GM19395 (cell line): ENCODE measurements at regions not wholly inside any gene's neighbourhood (a gene's known extent, or its start where the extent isn't known, plus 50 kb on each side); places are given as distances from the start of the nearest gene placed in this dataset.
"Not testable (repeated sequence)": the region's sequence is repeated elsewhere in the genome, so short reads cannot be mapped to it uniquely, and the experiment has no call there.

Experiments used
- ATAC-seq: cut with Tn5 transposase; IDR thresholded peaks from one replicate; pipeline ENCODE4 v1.9.1; 2021; ENCODE audit warnings: mild to moderate bottlenecking, moderate library complexity; ENCODE audit not compliant: unreplicated experiment

- no peak for ATAC-seq
Observed at GRCh38 chr7:51860305-51860704, 543.7 kb upstream of the COBL start.

- no peak for ATAC-seq
Observed at GRCh38 chr7:51850126-51850525, 533.5 kb upstream of the COBL start.

DNA sequence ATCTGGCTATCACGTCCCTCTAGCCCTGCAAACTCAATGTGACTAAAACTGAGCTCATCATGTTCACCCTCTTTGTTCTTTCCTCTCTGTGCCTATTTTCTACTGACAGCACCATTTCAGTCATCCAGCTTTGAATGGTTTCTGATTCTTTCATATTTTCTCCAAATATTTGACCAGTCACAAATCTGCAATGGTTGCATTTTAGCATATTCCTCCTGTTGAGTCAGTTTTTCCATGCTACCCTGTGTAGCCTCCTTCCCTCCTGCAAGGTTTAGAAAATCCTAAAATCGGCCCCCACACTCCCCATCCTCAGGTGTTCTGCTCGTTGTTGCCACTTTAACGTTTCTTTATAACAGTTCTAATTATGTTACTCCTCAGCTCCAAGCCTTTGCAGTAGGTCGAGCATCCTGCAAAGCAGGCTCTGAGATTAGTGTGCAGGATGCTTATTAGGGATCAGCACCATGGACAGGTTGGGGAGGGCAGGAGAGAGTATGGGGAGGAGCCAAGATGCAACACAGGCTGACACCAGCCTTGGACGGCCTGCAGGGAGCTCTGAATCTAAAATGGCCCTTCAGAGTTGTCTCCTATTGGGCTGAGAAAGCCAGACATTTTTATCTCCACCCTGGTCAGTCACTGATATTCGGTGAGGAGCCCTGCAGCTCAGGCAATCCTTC, 531.0 kb upstream of the COBL start:
- no peak for ATAC-seq

GRCh38 chr7:51839130-51839529, 522.5 kb upstream of the COBL start:
- not testable (repeated sequence) for ATAC-seq

- no peak for ATAC-seq
Observed at GRCh38 chr7:51827631-51828030, 511.0 kb upstream of the COBL start.

DNA sequence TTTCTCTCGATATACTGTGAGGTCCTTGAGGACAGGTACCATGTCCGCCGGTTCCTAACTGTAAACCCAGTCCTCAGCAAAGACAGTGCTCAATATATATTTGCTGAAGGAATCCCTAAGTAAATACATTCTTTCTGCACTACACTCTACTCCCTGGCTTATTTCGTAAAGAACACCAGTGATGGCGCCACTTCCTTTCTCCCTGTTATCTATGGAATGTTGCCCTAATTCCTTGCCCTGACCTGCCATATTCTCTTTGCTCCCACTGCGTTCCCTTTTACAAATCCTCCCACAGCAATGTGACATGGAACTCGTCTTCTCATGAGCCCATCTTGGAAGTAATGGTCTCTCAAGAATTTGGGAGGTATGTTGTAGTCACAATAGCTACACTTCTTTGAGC, 507.4 kb upstream of the COBL start:
- no peak for ATAC-seq

DNA sequence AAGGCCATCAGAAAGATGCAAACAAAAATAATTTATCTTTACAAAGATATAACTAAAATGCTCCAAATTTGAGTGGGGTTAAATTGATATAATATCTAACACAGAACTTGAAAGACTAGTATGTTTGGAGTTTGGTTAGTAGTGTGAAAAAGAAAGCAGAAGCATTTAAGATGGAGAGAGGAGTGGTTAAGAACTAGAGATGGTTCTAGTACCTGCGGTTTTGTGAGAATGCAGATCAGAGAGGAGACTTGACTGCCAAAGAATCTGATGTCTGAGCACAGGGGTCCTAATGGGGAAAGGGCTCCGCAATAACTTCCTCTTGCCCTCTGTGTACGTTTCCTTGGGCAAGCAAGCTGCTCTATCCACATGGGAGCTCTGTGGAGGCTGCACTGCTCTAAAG, 506.8 kb upstream of the COBL start:
- no peak for ATAC-seq

GRCh38 chr7:51817694-51818225, 501.2 kb upstream of the COBL start:
- no peak for ATAC-seq

DNA sequence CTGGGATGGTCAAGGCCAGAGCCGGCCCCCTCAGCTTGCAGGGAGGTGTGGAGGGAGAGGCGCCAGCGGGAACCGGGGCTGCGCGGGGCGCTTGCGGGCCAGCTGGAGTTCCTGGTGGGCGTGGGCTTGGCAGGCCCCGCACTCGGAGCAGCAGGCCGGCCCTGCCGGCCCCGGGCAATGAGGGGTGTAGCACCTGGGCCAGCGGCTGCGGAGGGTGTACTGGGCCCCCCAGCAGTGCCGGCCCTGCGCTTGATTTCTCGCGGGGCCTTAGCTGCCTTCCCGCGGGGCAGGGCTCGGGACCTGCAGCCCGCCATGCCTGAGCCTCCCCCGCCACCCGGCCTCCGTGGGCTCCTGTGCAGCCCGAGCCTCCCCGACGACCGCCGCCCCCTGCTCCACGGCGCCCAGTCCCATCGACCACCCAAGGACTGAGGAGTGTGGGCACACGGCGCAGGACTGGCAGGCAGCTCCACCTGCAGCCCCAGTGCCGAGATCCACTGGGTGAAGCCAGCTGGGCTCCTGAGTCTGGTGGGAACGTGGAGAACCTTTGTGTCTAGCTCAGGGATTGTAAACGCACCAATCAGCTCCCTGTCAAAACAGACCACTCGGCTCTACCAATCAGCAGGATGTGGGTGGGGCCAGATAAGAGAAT, 489.3 kb upstream of the COBL start:
- ATAC-seq = not testable (repeated sequence)

DNA sequence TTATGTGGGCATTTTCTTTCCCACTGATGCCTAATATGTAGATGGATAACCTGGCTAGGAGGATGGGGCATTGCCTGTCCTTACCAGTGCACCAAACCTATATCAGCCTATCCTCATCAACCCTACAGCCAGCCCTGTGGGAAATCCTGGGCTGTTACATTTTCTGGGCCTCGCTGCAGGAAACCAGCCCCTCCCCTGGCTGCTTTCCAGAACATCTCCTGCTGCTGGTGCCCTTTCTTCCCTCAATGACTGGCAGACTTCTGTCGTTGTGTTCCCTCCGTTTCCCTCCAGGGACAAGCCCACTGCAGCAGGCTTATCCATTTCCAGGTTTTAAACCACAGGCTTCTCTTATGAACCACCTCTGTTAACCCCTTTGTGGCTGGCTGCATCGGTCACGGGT, 486.1 kb upstream of the COBL start:
- no peak for ATAC-seq

- no peak for ATAC-seq
Observed at GRCh38 chr7:51797371-51797770, 480.8 kb upstream of the COBL start.

GRCh38 chr7:51792796-51793195, 476.2 kb upstream of the COBL start:
- no peak for ATAC-seq

DNA sequence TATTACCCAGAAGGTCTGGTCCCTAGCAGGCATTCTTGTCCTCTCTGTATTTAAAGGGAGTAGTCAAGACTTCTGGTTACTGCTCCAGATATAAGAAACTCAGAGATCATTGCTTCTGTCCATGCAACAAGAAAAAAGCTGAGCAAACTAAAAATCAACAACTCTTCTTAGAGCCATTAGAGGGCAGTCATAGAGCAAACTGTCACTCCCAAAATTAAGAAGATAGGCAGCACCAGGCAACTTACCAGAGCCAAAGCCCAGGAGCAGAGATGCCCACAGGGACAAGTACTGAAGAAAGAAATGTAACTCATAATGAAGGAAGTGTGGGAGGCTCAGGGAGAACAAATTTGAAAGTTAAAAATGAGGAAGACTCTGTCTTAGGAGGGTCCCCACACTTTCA, 472.9 kb upstream of the COBL start:
- no peak for ATAC-seq

DNA sequence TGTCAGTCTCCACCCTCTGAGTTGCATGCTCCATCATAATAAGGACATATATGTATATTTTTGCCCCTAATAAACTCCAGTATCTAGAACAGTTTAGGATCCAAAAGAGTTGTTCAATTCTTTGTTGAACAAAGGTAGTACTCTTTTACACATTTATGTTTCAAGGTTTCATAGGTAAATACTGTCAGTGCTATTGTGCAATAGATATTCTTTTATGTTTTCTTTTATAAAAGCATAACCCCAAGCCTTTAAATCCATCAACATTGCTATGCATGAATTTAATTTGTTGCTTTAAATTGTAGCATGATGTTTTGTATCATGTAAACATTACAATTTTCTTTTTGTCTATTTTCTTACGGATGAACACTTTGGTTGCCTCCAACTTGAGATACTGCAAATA, 469.7 kb upstream of the COBL start:
- no peak for ATAC-seq

- ATAC-seq = no peak
Observed at GRCh38 chr7:51785876-51786275, 469.3 kb upstream of the COBL start.

DNA sequence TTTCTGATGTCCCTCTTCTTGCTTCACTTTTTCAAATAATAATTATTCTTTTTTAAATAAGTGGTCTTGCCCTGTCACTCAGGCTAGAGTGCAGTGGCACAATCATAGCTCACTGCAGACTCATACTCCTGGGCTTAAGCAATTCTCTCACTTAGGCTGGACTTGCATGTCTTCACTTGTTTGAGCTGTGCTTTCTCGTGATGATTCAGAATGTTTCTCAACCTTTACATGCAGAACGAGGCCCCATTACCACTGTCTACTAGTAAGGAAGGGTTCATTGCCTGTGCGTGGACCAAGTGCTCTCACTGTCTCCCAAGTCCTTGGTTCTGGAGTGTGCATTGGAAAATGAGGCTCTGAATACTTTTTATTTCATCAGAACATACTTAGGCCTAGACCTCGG, 468.6 kb upstream of the COBL start:
- no peak for ATAC-seq

GRCh38 chr7:51783241-51783640, 466.6 kb upstream of the COBL start:
- ATAC-seq = no peak

DNA sequence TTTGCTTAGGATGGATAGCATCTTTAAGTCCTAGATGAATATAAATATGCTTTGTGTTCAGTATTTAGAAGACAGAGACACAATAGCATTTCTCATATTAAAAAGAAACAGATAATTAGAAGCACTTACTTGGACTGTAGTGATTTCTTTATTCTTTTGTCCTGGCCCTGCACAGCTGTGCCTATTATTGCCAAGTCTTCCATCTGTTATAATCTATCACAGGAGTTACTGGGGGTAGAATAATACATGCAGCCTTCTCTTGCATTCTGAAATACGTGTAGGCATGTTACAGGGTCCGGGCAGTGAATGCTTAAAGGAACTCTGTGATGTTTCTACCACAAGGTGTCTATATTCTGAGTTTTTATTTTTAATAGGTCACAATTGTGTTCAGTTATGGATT, 461.5 kb upstream of the COBL start:
- no peak for ATAC-seq

- ATAC-seq = no peak
Observed at GRCh38 chr7:51774178-51774577, 457.6 kb upstream of the COBL start.

GRCh38 chr7:51772190-51772589, 455.6 kb upstream of the COBL start:
- no peak for ATAC-seq

DNA sequence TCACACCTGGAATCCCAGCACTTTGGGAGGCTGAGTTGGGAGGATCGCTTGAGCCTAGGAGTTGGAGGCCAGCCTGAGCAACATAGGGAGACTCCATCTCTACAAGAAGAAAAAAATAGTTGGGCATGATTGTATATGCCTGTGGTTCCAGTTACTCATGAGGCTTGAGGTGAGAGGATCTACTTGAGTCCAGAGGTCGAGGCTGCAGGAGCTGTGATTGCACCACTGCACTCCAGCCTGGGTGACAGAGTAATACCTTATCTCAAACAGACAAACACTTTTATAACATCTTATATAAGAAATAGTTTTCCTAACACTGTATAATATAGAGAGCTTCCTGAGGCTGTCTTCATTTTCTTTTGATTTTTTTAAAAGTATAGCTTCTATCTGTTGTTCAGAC, 448.4 kb upstream of the COBL start:
- no peak for ATAC-seq

DNA sequence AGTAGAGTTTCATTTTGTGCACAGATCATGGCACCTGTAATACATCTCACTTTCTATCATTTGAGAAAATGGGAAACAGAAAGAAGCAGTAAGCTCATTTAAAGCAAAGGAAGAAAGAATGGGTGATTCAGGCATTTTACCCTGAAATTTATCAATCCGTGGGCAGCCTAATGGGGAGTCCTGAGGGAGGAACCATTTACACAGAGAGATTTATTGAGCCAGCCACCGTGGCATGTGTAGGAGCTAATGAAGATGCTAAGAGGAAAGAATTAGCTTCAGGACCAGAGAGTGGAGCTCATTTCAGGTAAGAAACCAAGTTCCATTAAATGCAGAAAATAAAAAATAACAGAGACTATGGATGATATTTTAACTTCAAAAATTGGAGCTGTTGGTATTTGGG, 443.4 kb upstream of the COBL start:
- no peak for ATAC-seq

- no peak for ATAC-seq
Observed at GRCh38 chr7:51757960-51758359, 441.4 kb upstream of the COBL start.
